Spleen (tissue), 11 donors: ENCODE measurements at regions not wholly inside any gene's neighbourhood (a gene's known extent, or its start where the extent isn't known, plus 50 kb on each side); places are given as distances from the start of the nearest gene placed in this dataset.
"Not testable (repeated sequence)": the region's sequence is repeated elsewhere in the genome, so short reads cannot be mapped to it uniquely, and the experiment has no call there.

Experiments
- DNase-seq: peaks from one replicate; pipeline ENCODE4 v3.0.0-alpha.2; 2020
- H3K27ac ChIP-seq, 8 donors: fragments of 200-600 bp; sonication (generic) in 7 of 8; 1 replicate in 4 of 8; 2 replicates in 4 of 8; pipeline versions ENCODE4 v1.5.0 to v1.8.0; 2016 to 2021; ENCODE audit warnings: inconsistent platforms in 4 of 8, mild to moderate bottlenecking in 4 of 8, moderate library complexity in 1 of 8
- H3K27me3 ChIP-seq, 7 donors: fragments of 200-600 bp; sonication (generic) in 6 of 7; replicated peaks in 1 of 7; 1 replicate in 4 of 7; 2 replicates in 3 of 7; pipeline versions ENCODE4 v1.5.0 to v1.8.0; 2016 to 2021; ENCODE audit warnings: inconsistent platforms in 3 of 7, mild to moderate bottlenecking in 1 of 7
- H3K36me3 ChIP-seq, 6 donors: fragments of 200-600 bp; sonication (generic) in 5 of 6; 1 replicate in 4 of 6; 2 replicates in 2 of 6; pipeline versions ENCODE4 v1.5.0 to v1.8.0; 2016 to 2021; ENCODE audit warnings: inconsistent platforms in 2 of 6
- H3K4me1 ChIP-seq, 6 donors: fragments of 200-600 bp; sonication (generic) in 5 of 6; 1 replicate in 3 of 6; 2 replicates in 3 of 6; pipeline versions ENCODE4 v1.5.0 to v1.8.0; 2016 to 2021; ENCODE audit warnings: inconsistent platforms in 3 of 6
- H3K4me3 ChIP-seq, 8 donors: fragments of 200-600 bp; sonication (generic) in 7 of 8; 1 replicate in 4 of 8; 2 replicates in 4 of 8; pipeline versions ENCODE4 v1.5.0 to v1.8.0; 2016 to 2021; ENCODE audit warnings: inconsistent platforms in 4 of 8, mild to moderate bottlenecking in 4 of 8, moderate library complexity in 2 of 8
- H3K9me3 ChIP-seq, 8 donors: fragments of 200-600 bp; sonication (generic) in 7 of 8; 1 replicate in 4 of 8; 2 replicates in 4 of 8; pipeline versions ENCODE4 v1.5.0 to v1.8.0; 2016 to 2021; ENCODE audit warnings: inconsistent platforms in 4 of 8
- POLR2A ChIP-seq, 3 donors: fragments of 450-650 bp; IDR thresholded peaks; one replicate each; pipeline ENCODE4 v1.5.1; 2017; ENCODE audit warnings: antibody characterized with exemption in 3 of 3, mild to moderate bottlenecking in 1 of 3
- POLR2AphosphoS5 ChIP-seq, 3 donors: sonication (generic); formaldehyde crosslinking; IDR thresholded peaks; one replicate each; pipeline ENCODE4 v1.5.1; 2017; ENCODE audit warnings: antibody characterized with exemption in 3 of 3
- WGBS, 5 donors: extraction: QIAGEN DNeasy Blood & Tissue Kit in 3 of 5; methylation state at CpG; one replicate each; pipeline versions ENCODE4 v1.1.5 to v1.1.7; 2013 to 2018; 5-methylcytosine and 5-hydroxymethylcytosine counted together
- intact Hi-C: fragments of 100-400 bp; cut with DNase I; formaldehyde crosslinking; loops from one replicate; pipeline ENCODE4 v1.15.0; 2023; ENCODE audit warnings: low total_unique reads
- TF ChIP-seq, protein P1 (sequence below), 11 experiments: fragments of 200-600 bp in 7 of 11; fragments of 450-650 bp in 4 of 11; sonication (generic) in 4 of 11; IDR thresholded peaks in 8 of 11; conservative IDR thresholded peaks in 3 of 11; 1 replicate in 7 of 11; 2 replicates in 4 of 11; pipeline versions ENCODE4 v1.4.0 to v1.8.0; 2016 to 2021; ENCODE audit warnings: antibody characterized with exemption in 11 of 11, inconsistent platforms in 4 of 11, mild to moderate bottlenecking in 1 of 11
- donor health status: healthy with polysubstance abuse.
- donor health status: DM: no; HTN: no; CAD: no; lungs with moderate emphysema.
- donor health status: DM: no; HTN: no; CAD: no.
- donor health status: Bipolar disorder and iron deficiency.
- donor health status: healthy.
- donor health status: DM: no; HTN: no; CAD: no.
- donor health status: DM: yes; HTN: yes; CAD: no.

DNA sequence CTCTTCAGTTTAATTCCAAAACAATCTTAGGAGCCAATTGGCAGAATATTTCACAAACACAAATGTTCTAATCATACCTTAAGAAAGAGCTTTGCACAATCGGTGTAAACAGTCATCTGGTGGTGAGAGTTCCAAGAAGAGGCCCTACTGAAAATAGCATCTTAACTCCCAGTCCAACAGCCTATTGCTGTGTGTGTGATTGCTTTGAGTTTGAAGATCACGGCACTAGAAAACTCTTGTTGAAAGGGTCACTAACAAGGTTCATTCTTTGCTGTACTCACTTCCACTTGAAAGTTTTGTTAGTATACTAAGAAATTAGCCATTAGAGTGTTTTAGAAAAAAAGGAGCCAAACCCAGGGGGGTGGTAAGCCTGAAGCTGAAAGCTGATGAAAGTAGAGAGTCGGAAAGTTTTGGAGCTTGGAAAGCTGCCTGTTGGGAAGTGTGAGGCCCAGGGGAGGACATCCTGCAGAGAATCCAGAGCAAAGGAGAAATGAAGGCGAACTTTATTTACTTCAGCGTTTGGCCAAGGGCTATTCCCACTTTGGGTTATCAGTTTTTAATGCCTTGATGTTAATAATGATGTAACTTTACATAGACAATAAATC is 180.3 kb upstream of the GHR start:
- no peak for DNase-seq
- H3K4me1 ChIP-seq: no peaks in the 10 kb centered on the region
- H3K9me3 ChIP-seq: no peaks in the 10 kb centered on the region
- H3K36me3 ChIP-seq: no peaks in the 10 kb centered on the region
- intact Hi-C loops: no loop called here
- H3K4me3 ChIP-seq: no peak overlapping the region
- TF ChIP-seq POLR2AphosphoS5 (IDR thresholded peaks at IDR 0.05): no peak
- TF ChIP-seq POLR2A (IDR thresholded peaks at IDR 0.05): no peak
- TF ChIP-seq, protein P1, sequence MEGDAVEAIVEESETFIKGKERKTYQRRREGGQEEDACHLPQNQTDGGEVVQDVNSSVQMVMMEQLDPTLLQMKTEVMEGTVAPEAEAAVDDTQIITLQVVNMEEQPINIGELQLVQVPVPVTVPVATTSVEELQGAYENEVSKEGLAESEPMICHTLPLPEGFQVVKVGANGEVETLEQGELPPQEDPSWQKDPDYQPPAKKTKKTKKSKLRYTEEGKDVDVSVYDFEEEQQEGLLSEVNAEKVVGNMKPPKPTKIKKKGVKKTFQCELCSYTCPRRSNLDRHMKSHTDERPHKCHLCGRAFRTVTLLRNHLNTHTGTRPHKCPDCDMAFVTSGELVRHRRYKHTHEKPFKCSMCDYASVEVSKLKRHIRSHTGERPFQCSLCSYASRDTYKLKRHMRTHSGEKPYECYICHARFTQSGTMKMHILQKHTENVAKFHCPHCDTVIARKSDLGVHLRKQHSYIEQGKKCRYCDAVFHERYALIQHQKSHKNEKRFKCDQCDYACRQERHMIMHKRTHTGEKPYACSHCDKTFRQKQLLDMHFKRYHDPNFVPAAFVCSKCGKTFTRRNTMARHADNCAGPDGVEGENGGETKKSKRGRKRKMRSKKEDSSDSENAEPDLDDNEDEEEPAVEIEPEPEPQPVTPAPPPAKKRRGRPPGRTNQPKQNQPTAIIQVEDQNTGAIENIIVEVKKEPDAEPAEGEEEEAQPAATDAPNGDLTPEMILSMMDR (IDR thresholded peaks at IDR 0.05 in 8 of 11, conservative IDR thresholded peaks at IDR 0.05 in 3 of 11): no peak
- WGBS, 5 donors: 49 to 71% (median 65%) methylated on average over 5 of the region's 5 CpGs
- no peaks in the 10 kb centered on the region for H3K27me3 ChIP-seq
- no peak overlapping the region for H3K27ac ChIP-seq

DNA sequence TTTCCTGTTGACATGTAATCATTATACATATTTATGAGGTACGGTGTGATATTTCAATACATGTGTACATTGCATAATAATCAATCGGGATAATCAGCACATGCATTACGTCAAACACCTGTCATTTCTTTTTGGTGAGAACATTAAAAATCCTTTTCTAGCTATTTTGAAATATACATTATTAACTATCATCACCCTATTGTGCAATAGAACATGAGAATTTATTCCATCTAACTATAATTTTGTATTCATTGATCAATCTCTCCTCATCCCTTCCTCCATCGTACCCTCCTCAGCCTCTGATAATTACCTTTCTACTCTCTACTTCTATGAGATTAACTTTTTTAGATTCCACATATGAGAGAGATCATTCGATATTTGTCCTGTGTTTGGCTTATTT is 170.9 kb upstream of the GHR start:
- no peak overlapping the region for H3K4me3 ChIP-seq
- H3K4me1 ChIP-seq: no peaks in the 10 kb centered on the region
- H3K9me3 ChIP-seq: no peaks in the 10 kb centered on the region
- DNase-seq: no peak
- TF ChIP-seq POLR2A (IDR thresholded peaks at IDR 0.05) (no peak), POLR2AphosphoS5 (IDR thresholded peaks at IDR 0.05) (no peak)
- TF ChIP-seq, protein P1 (IDR thresholded peaks at IDR 0.05 in 8 of 11, conservative IDR thresholded peaks at IDR 0.05 in 3 of 11): no peak
- intact Hi-C loops: no loop called here
- 89 to 94% (median 93%) methylated on average over 5 of the region's 5 CpGs for WGBS, 5 donors
- H3K36me3 ChIP-seq: no peaks in the 10 kb centered on the region
- H3K27ac ChIP-seq: no peak overlapping the region
- H3K27me3 ChIP-seq: no peaks in the 10 kb centered on the region

DNA sequence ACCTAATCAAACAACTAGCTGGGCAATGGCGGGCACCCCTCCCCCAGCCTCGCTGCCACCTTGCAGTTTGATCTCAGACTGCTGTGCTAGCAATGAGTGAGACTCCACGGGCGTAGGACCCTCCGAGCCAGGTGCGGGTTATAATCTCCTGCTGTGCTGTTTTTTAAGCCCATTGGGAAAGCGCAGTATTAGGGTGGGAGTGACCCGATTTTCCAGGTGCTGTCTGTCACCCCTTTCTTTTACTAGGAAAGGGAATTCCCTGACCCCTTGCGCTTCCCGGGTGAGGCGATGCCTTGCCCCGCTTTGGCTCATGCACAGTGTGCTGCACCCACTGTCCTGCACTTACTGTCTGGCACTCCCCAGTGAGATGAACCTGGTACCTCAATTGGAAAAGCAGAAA is 163.3 kb upstream of the GHR start:
- H3K36me3 ChIP-seq, H3K9me3 ChIP-seq, H3K27ac ChIP-seq, DNase-seq, H3K4me1 ChIP-seq, H3K27me3 ChIP-seq, H3K4me3 ChIP-seq, intact Hi-C loops: not testable (repeated sequence)
- 88 to 95% (median 95%) methylated on average over 11 to 12 of the region's 12 CpGs for WGBS, 5 donors

DNA sequence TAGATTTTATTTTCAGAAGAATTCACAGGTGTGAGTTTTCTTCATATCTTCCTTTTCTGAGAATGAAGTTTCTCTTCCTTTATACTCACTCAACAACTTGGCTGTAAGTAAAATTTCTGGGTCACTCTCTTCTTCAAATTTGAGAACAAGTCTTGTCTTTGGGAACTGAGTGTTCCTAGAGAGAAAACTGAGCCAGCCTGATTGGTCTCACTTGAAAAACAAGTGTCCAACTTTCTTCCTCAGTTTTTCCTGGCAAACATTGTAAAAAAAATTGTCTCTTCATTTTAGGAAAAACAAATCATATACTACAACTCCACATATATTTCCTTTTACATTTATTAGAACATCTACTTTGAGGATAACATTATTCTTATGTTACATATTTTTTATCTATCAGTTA is 156.1 kb upstream of the GHR start:
- no peak for TF ChIP-seq POLR2A (IDR thresholded peaks at IDR 0.05)
- TF ChIP-seq POLR2AphosphoS5 (IDR thresholded peaks at IDR 0.05): no peak
- TF ChIP-seq, protein P1 (IDR thresholded peaks at IDR 0.05 in 8 of 11, conservative IDR thresholded peaks at IDR 0.05 in 3 of 11): no peak
- H3K4me3 ChIP-seq: no peak overlapping the region
- intact Hi-C loops: no loop called here
- H3K27ac ChIP-seq: no peak overlapping the region
- no peaks in the 10 kb centered on the region for H3K27me3 ChIP-seq
- no peaks in the 10 kb centered on the region for H3K36me3 ChIP-seq
- no peak for DNase-seq
- peaks cover 0 to 6% (median 0%) of the 10 kb centered on the region in 8 donors for H3K9me3 ChIP-seq
- no peaks in the 10 kb centered on the region for H3K4me1 ChIP-seq

DNA sequence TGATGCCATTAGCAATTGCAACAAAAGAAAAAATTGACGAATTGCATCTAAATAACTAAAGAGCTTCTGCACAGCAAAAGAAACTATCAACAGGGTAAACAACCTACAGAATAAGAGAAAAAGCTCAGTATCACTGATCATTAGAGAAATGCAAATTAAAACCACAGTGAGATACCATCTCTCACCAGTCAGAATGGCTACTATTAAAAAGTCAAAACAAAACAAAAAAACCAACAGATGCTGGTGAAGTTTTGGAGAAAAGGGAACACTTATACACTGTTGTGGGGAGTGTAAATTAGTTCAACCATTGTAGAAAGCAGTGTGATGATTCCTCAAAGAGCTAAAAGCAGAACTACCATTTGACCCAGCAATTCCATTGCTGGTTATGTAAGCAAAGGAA is 155.1 kb upstream of the GHR start:
- H3K27ac ChIP-seq, H3K4me1 ChIP-seq, H3K9me3 ChIP-seq, intact Hi-C loops, DNase-seq, H3K36me3 ChIP-seq, H3K27me3 ChIP-seq, H3K4me3 ChIP-seq: not testable (repeated sequence)
- WGBS, 5 donors: 73 to 93% (median 89%) methylated on average over 1 of the region's 1 CpG
